Vagina (tissue), 2 donors: ENCODE measurements at regions not wholly inside any gene's neighbourhood (a gene's known extent, or its start where the extent isn't known, plus 50 kb on each side); places are given as distances from the start of the nearest gene placed in this dataset.

Source experiments
- DNase-seq, 2 donors: peaks; one replicate each; pipeline ENCODE4 v3.0.0-alpha.2; 2017; ENCODE audit errors: extremely low spot score in 2 of 2
- H3K27ac ChIP-seq: fragments of 200-600 bp; sonication (generic); one replicate; pipeline ENCODE4 v1.5.1; 2019
- H3K27me3 ChIP-seq: fragments of 200-600 bp; sonication (generic); one replicate; pipeline ENCODE4 v1.5.1; 2019
- H3K36me3 ChIP-seq, 2 donors: fragments of 200-600 bp; sonication (generic); one replicate each; pipeline ENCODE4 v1.5.1; 2017 to 2019
- H3K4me1 ChIP-seq: fragments of 200-600 bp; sonication (generic); one replicate; pipeline ENCODE4 v1.5.1; 2019
- H3K4me3 ChIP-seq, 2 donors: fragments of 200-600 bp; sonication (generic); 1 replicate in 1 of 2; 2 replicates in 1 of 2; pipeline ENCODE4 v1.5.1; 2016 to 2019
- H3K9me3 ChIP-seq: fragments of 200-600 bp; sonication (generic); one replicate; pipeline ENCODE4 v1.5.1; 2019
- CTCF ChIP-seq, 3 experiments: fragments of 450-650 bp in 2 of 3; fragments of 200-600 bp in 1 of 3; sonication (generic) in 1 of 3; IDR thresholded peaks; one replicate each; pipeline ENCODE4 v1.5.1; 2017 to 2019; ENCODE audit warnings: antibody characterized with exemption in 3 of 3, mild to moderate bottlenecking in 2 of 3, moderate library complexity in 2 of 3
- POLR2A ChIP-seq, 2 donors: fragments of 450-650 bp; IDR thresholded peaks; one replicate each; pipeline ENCODE4 v1.6.1; 2017; ENCODE audit warnings: antibody characterized with exemption in 2 of 2, mild to moderate bottlenecking in 2 of 2, moderate library complexity in 2 of 2
- POLR2AphosphoS5 ChIP-seq, 2 donors: sonication (generic); formaldehyde crosslinking; IDR thresholded peaks; one replicate each; pipeline ENCODE4 v1.9.0; 2017; ENCODE audit warnings: antibody characterized with exemption in 2 of 2, mild to moderate bottlenecking in 2 of 2, low read depth in 1 of 2; ENCODE audit not compliant: insufficient read depth in 1 of 2
- intact Hi-C: fragments of 100-400 bp; cut with DNase I; formaldehyde crosslinking; loops from one replicate; pipeline ENCODE4 v1.15.1; 2023

- H3K4me1 ChIP-seq = no peaks in the 10 kb centered on the region
- intact Hi-C loops = no loop called here
- no peak for TF ChIP-seq POLR2AphosphoS5 (IDR thresholded peaks at IDR 0.05; ENCODE audit: insufficient read depth in 1 of 2, low read depth in 1 of 2)
- TF ChIP-seq CTCF (IDR thresholded peaks at IDR 0.05) = no peak
- no peaks in the 10 kb centered on the region for H3K27me3 ChIP-seq
- no peak for DNase-seq
- no peaks in the 10 kb centered on the region for H3K36me3 ChIP-seq
- no peak overlapping the region for H3K27ac ChIP-seq
- no peaks in the 10 kb centered on the region for H3K9me3 ChIP-seq
- H3K4me3 ChIP-seq = no peak overlapping the region
Observed at GRCh38 chr1:94769551-94769950, 50.6 kb upstream of the SLC44A3 start.

GRCh38 chr1:94768036-94768435, 52.1 kb upstream of the SLC44A3 start:
- Histone ChIP-seq H3K4me3 (no peak overlapping the region), H3K27ac (no peak overlapping the region), H3K27me3 (no peaks in the 10 kb centered on the region), H3K9me3 (no peaks in the 10 kb centered on the region), H3K36me3 (no peaks in the 10 kb centered on the region), H3K4me1 (no peaks in the 10 kb centered on the region)
- no peak for DNase-seq
- no peak for TF ChIP-seq POLR2A (IDR thresholded peaks at IDR 0.05)
- TF ChIP-seq POLR2AphosphoS5 (IDR thresholded peaks at IDR 0.05; ENCODE audit: insufficient read depth in 1 of 2, low read depth in 1 of 2) = no peak
- TF ChIP-seq CTCF (IDR thresholded peaks at IDR 0.05) = no peak
- intact Hi-C loops = no loop called here

GRCh38 chr1:94765958-94766357, 54.2 kb upstream of the SLC44A3 start:
- Histone ChIP-seq H3K9me3 (no peaks in the 10 kb centered on the region), H3K4me3 (no peak overlapping the region), H3K27ac (no peak overlapping the region), H3K4me1 (no peaks in the 10 kb centered on the region), H3K27me3 (no peaks in the 10 kb centered on the region), H3K36me3 (no peaks in the 10 kb centered on the region)
- TF ChIP-seq CTCF (IDR thresholded peaks at IDR 0.05) (no peak), POLR2AphosphoS5 (IDR thresholded peaks at IDR 0.05; ENCODE audit: insufficient read depth in 1 of 2, low read depth in 1 of 2) (no peak), POLR2A (IDR thresholded peaks at IDR 0.05) (no peak)
- intact Hi-C loops = no loop called here
- no peak for DNase-seq

- TF ChIP-seq CTCF (IDR thresholded peaks at IDR 0.05) (no peak), POLR2A (IDR thresholded peaks at IDR 0.05) (no peak), POLR2AphosphoS5 (IDR thresholded peaks at IDR 0.05; ENCODE audit: insufficient read depth in 1 of 2, low read depth in 1 of 2) (no peak)
- no peaks in the 10 kb centered on the region for H3K27me3 ChIP-seq
- no peaks in the 10 kb centered on the region for H3K36me3 ChIP-seq
- no peaks in the 10 kb centered on the region for H3K9me3 ChIP-seq
- no peak overlapping the region for H3K4me3 ChIP-seq
- DNase-seq = no peak
- intact Hi-C loops = no loop called here
- no peak overlapping the region for H3K27ac ChIP-seq
- H3K4me1 ChIP-seq = peaks cover 10% of the 10 kb centered on the region
Observed at GRCh38 chr1:94759188-94759587, 61.0 kb upstream of the SLC44A3 start.

GRCh38 chr1:94757931-94758330, 62.2 kb upstream of the SLC44A3 start:
- Histone ChIP-seq H3K9me3 (no peaks in the 10 kb centered on the region), H3K27me3 (no peaks in the 10 kb centered on the region), H3K4me3 (no peak overlapping the region), H3K36me3 (no peaks in the 10 kb centered on the region), H3K4me1 (peaks cover 19% of the 10 kb centered on the region), H3K27ac (no peak overlapping the region)
- TF ChIP-seq POLR2A (IDR thresholded peaks at IDR 0.05) (no peak), POLR2AphosphoS5 (IDR thresholded peaks at IDR 0.05; ENCODE audit: insufficient read depth in 1 of 2, low read depth in 1 of 2) (no peak), CTCF (IDR thresholded peaks at IDR 0.05) (no peak)
- no peak for DNase-seq
- intact Hi-C loops = no loop called here
